GM12891 (cell line): ENCODE measurements at regions not wholly inside any gene's neighbourhood (a gene's known extent, or its start where the extent isn't known, plus 50 kb on each side); places are given as distances from the start of the nearest gene placed in this dataset.

Experiments
- PAX5 ChIP-seq: IDR thresholded peaks from 2 replicates; pipeline ENCODE4 v1.6.1; 2011; ENCODE audit warnings: low read length, moderate library complexity, mild to moderate bottlenecking; ENCODE audit not compliant: insufficient read depth, severe bottlenecking
- POLR2A ChIP-seq: IDR thresholded peaks from 2 replicates; pipeline ENCODE4 v1.6.1; 2011; ENCODE audit warnings: low read depth, low read length, control low read depth
- POLR2AphosphoS5 ChIP-seq: IDR thresholded peaks from 2 replicates; pipeline ENCODE4 v1.6.1; 2011; ENCODE audit warnings: low read depth, low read length, control low read depth
- POU2F2 ChIP-seq: IDR thresholded peaks from 2 replicates; pipeline ENCODE4 v1.6.1; 2011; ENCODE audit warnings: low read depth, mild to moderate bottlenecking, control low read depth, low read length, moderate library complexity
- SPI1 ChIP-seq: IDR thresholded peaks from 2 replicates; pipeline ENCODE4 v1.6.1; 2011; ENCODE audit warnings: low read depth, low read length, control low read depth
- TAF1 ChIP-seq: IDR thresholded peaks from 2 replicates; pipeline ENCODE4 v1.6.1; 2011; ENCODE audit warnings: low read depth, low read length, control low read depth

GRCh38 chr4:101669138-101669831 is 121.2 kb upstream of the BANK1 start:
- TF ChIP-seq POLR2A: no peak
- no peak for TF ChIP-seq POLR2AphosphoS5
- TF ChIP-seq TAF1: no peak
- no peak for TF ChIP-seq SPI1
- TF ChIP-seq PAX5: no peak
- TF ChIP-seq POU2F2: no peak
